ENCODE measurements at regions not wholly inside any gene's neighbourhood (a gene's known extent, or its start where the extent isn't known, plus 50 kb on each side); places are given as distances from the start of the nearest gene placed in this dataset.

- H2BK12ac ChIP-seq (ENCODE audit: insufficient read length, low read depth, low read length): no peak overlapping the region
- Mint-ChIP-seq H3K4me3 (no peak overlapping the region), H3K9me3 (no peaks in the 10 kb centered on the region), H3K4me1 (peaks cover 31 to 32% of the 10 kb centered on the region in 2 experiments), H3K27ac (no peak overlapping the region), H3K27me3 (ENCODE audit: low read depth) (no peaks in the 10 kb centered on the region), H3K36me3 (ENCODE audit: insufficient read depth in 1 of 3, low read depth in 3 of 3) (peaks cover 1 to 9% (median 4%) of the 10 kb centered on the region in 3 experiments; a peak in 5 of 7 replicates)
- no peak overlapping the region for H2BK120ac ChIP-seq (ENCODE audit: low read depth, low read length, poor library complexity, severe bottlenecking)
- H2BK15ac ChIP-seq (ENCODE audit: low read depth, low read length): no peak overlapping the region
- H3K27ac ChIP-seq (ENCODE audit: insufficient read length, low read depth, low read length): no peak overlapping the region
- no peak overlapping the region for H3K4ac ChIP-seq (ENCODE audit: low read depth, low read length)
- no peak for DNase-seq
- H2AFZ ChIP-seq (ENCODE audit: low read length): no peak overlapping the region
- no peak overlapping the region for H3K56ac ChIP-seq (ENCODE audit: insufficient read length, low read depth, low read length)
- H3K79me2 ChIP-seq (ENCODE audit: insufficient read depth, low read length): peaks cover 5% of the 10 kb centered on the region; the same call in 1 of the 2 replicates
- H3K18ac ChIP-seq (ENCODE audit: insufficient read length, low read depth, low read length): no peak overlapping the region
- no peak overlapping the region for H3K23ac ChIP-seq (ENCODE audit: insufficient read length, low read depth, low read length)
- H2BK5ac ChIP-seq (ENCODE audit: insufficient read length, low read length): no peak overlapping the region
- H4K5ac ChIP-seq (ENCODE audit: insufficient read length, low read depth, low read length): no peak overlapping the region
- H3K9me3 ChIP-seq (ENCODE audit: control insufficient read depth, low read depth, low read length): no peaks in the 10 kb centered on the region
- H3K23me2 ChIP-seq (ENCODE audit: insufficient read length, low read depth, low read length, poor library complexity, severe bottlenecking): no peaks in the 10 kb centered on the region
- TF ChIP-seq CTCF (conservative IDR thresholded peaks at IDR 0.05): no peak
- no peaks in the 10 kb centered on the region for H3K4me1 ChIP-seq (ENCODE audit: insufficient read depth, low read length)
- H2AK5ac ChIP-seq (ENCODE audit: insufficient read length, low read length): no peak overlapping the region
- H3K14ac ChIP-seq (ENCODE audit: insufficient read depth, low read length): no peak overlapping the region
- H4K91ac ChIP-seq (ENCODE audit: insufficient read length, low read depth, low read length): no peak overlapping the region
- WGBS (ENCODE audit: extremely low coverage, insufficient read length, low lambda C conversion rate): no CpG with 5 or more reads among the region's 8 CpGs
- H3K27me3 ChIP-seq (ENCODE audit: insufficient read depth, low read length): no peaks in the 10 kb centered on the region
- no peaks in the 10 kb centered on the region for H4K20me1 ChIP-seq (ENCODE audit: control insufficient read depth, insufficient read depth, insufficient read length)
- no peak overlapping the region for H4K8ac ChIP-seq (replicated peaks; ENCODE audit: insufficient read length, low read depth, low read length)
- no peak overlapping the region for H2BK20ac ChIP-seq (ENCODE audit: low read depth, low read length, poor library complexity, severe bottlenecking)
- no peak overlapping the region for H3K9ac ChIP-seq (ENCODE audit: extremely low read depth, insufficient read length, low read length)
- H3T11ph ChIP-seq (ENCODE audit: low read length): no peak overlapping the region
- peaks cover 9% of the 10 kb centered on the region for H3K79me1 ChIP-seq (ENCODE audit: insufficient read depth, low read depth, low read length, poor library complexity, severe bottlenecking)
- no peak overlapping the region for H3K4me2 ChIP-seq (ENCODE audit: insufficient read depth, insufficient read length, low read length)
These were observed 446.9 kb downstream of the PCNX1 start for GRCh38 chr14:71354142-71354541.
